ENCODE measurements at regions not wholly inside any gene's neighbourhood (a gene's known extent, or its start where the extent isn't known, plus 50 kb on each side); places are given as distances from the start of the nearest gene placed in this dataset.
A peak's percentile ranks its signal among the peaks of the same experiment; 100 is the strongest.
"Not testable (repeated sequence)": the region's sequence is repeated elsewhere in the genome, so short reads cannot be mapped to it uniquely, and the experiment has no call there.

- H3K4me3 ChIP-seq (ENCODE audit: low read depth, low read length); DNase-seq (ENCODE audit: low read depth): not testable (repeated sequence)
Observed at GRCh38 chr4:74505355-74505978, 60.5 kb downstream of the AREG start.

- H3K4me3 ChIP-seq (ENCODE audit: low read depth, low read length); DNase-seq (ENCODE audit: low read depth): not testable (repeated sequence)
Observed at GRCh38 chr4:74509363-74509762, 64.4 kb downstream of the AREG start.

GRCh38 chr4:74516303-74516702 is 71.4 kb downstream of the AREG start:
- H3K4me3 ChIP-seq (ENCODE audit: low read depth, low read length), result no peak overlapping the region
- DNase-seq (ENCODE audit: low read depth), result no peak

GRCh38 chr4:74517996-74518395 is 73.1 kb downstream of the AREG start:
- H3K4me3 ChIP-seq (ENCODE audit: low read depth, low read length), result no peak overlapping the region
- DNase-seq (ENCODE audit: low read depth), result no peak

- no peak overlapping the region for H3K4me3 ChIP-seq (ENCODE audit: low read depth, low read length)
Observed at GRCh38 chr4:74522251-74522991, 77.5 kb downstream of the AREG start.

GRCh38 chr4:74523096-74523495 is 78.2 kb downstream of the AREG start:
- H3K4me3 ChIP-seq (ENCODE audit: low read depth, low read length), result no peak overlapping the region
- no peak for DNase-seq (ENCODE audit: low read depth)

More at GRCh38 chr4:74522251-74522991, 77.5 kb downstream of the AREG start:
- DNase-seq (ENCODE audit: low read depth), result no peak

- DNase-seq (ENCODE audit: low read depth), result no peak
- H3K4me3 ChIP-seq (ENCODE audit: low read depth, low read length), result no peak overlapping the region
Observed at GRCh38 chr4:74524985-74525384, 80.0 kb downstream of the AREG start.

- no peak overlapping the region for H3K4me3 ChIP-seq (ENCODE audit: low read depth, low read length)
- no peak for DNase-seq (ENCODE audit: low read depth)
Observed at GRCh38 chr4:74527049-74527448, 82.1 kb downstream of the AREG start.

- DNase-seq (ENCODE audit: low read depth), result no peak
- H3K4me3 ChIP-seq (ENCODE audit: low read depth, low read length), result no peak overlapping the region
Observed at GRCh38 chr4:74528178-74528577, 83.2 kb downstream of the AREG start.

- H3K4me3 ChIP-seq (ENCODE audit: low read depth, low read length), result no peak overlapping the region
- no peak for DNase-seq (ENCODE audit: low read depth)
Observed at GRCh38 chr4:74529284-74530041, 84.5 kb downstream of the AREG start.

- DNase-seq (ENCODE audit: low read depth), result peak; percentile 87
- no peak overlapping the region for H3K4me3 ChIP-seq (ENCODE audit: low read depth, low read length)
Observed at GRCh38 chr4:74531963-74532794, 87.2 kb downstream of the AREG start.

- DNase-seq (ENCODE audit: low read depth), result no peak
- no peak overlapping the region for H3K4me3 ChIP-seq (ENCODE audit: low read depth, low read length)
Observed at GRCh38 chr4:74534121-74534520, 89.2 kb downstream of the AREG start.

GRCh38 chr4:74534936-74535335 is 90.0 kb downstream of the AREG start:
- DNase-seq (ENCODE audit: low read depth), result no peak
- H3K4me3 ChIP-seq (ENCODE audit: low read depth, low read length), result no peak overlapping the region

GRCh38 chr4:74535512-74535911 is 90.6 kb downstream of the AREG start:
- H3K4me3 ChIP-seq (ENCODE audit: low read depth, low read length), result no peak overlapping the region
- DNase-seq (ENCODE audit: low read depth), result no peak

GRCh38 chr4:74536557-74536956 is 91.6 kb downstream of the AREG start:
- DNase-seq (ENCODE audit: low read depth), result no peak
- no peak overlapping the region for H3K4me3 ChIP-seq (ENCODE audit: low read depth, low read length)

- no peak for DNase-seq (ENCODE audit: low read depth)
- H3K4me3 ChIP-seq (ENCODE audit: low read depth, low read length), result no peak overlapping the region
Observed at GRCh38 chr4:74537459-74537858, 92.5 kb downstream of the AREG start.

GRCh38 chr4:74539044-74539790 is 94.3 kb downstream of the AREG start:
- no peak for DNase-seq (ENCODE audit: low read depth)
- H3K4me3 ChIP-seq (ENCODE audit: low read depth, low read length), result no peak overlapping the region

- H3K4me3 ChIP-seq (ENCODE audit: low read depth, low read length), result no peak overlapping the region
- no peak for DNase-seq (ENCODE audit: low read depth)
Observed at GRCh38 chr4:74540193-74540592, 95.3 kb downstream of the AREG start.

GRCh38 chr4:74541667-74542066 is 96.7 kb downstream of the AREG start:
- no peak overlapping the region for H3K4me3 ChIP-seq (ENCODE audit: low read depth, low read length)
- DNase-seq (ENCODE audit: low read depth), result no peak

All from skeletal muscle cell (primary cell).